HG03460 (cell line): ENCODE measurements at regions not wholly inside any gene's neighbourhood (a gene's known extent, or its start where the extent isn't known, plus 50 kb on each side); places are given as distances from the start of the nearest gene placed in this dataset.
"Not testable (repeated sequence)": the region's sequence is repeated elsewhere in the genome, so short reads cannot be mapped to it uniquely, and the experiment has no call there.

ENCODE experiments used
- ATAC-seq: cut with Tn5 transposase; IDR thresholded peaks from one replicate; pipeline ENCODE4 v1.9.1; 2021; ENCODE audit not compliant: unreplicated experiment

- ATAC-seq = no peak
Measured at GRCh38 chr2:144984038-144984437, 464.1 kb upstream of the ZEB2 start.

- no peak for ATAC-seq
Measured at GRCh38 chr2:144983107-144983506, 463.2 kb upstream of the ZEB2 start.

GRCh38 chr2:144982481-144982880 is 462.6 kb upstream of the ZEB2 start:
- no peak for ATAC-seq

GRCh38 chr2:144975881-144976280 is 456.0 kb upstream of the ZEB2 start:
- ATAC-seq = no peak

GRCh38 chr2:144972676-144973075 is 452.8 kb upstream of the ZEB2 start:
- ATAC-seq = no peak

GRCh38 chr2:144971786-144972335 is 451.9 kb upstream of the ZEB2 start:
- no peak for ATAC-seq

- ATAC-seq = not testable (repeated sequence)
Measured at GRCh38 chr2:144970410-144970809, 450.5 kb upstream of the ZEB2 start.

- ATAC-seq = not testable (repeated sequence)
Measured at GRCh38 chr2:144969564-144969963, 449.6 kb upstream of the ZEB2 start.

- no peak for ATAC-seq
Measured at GRCh38 chr2:144967961-144968360, 448.0 kb upstream of the ZEB2 start.

GRCh38 chr2:144965172-144965571 is 445.3 kb upstream of the ZEB2 start:
- no peak for ATAC-seq

GRCh38 chr2:144963031-144963430 is 443.1 kb upstream of the ZEB2 start:
- ATAC-seq = no peak

GRCh38 chr2:144959416-144959815 is 439.5 kb upstream of the ZEB2 start:
- ATAC-seq = no peak

GRCh38 chr2:144950899-144951560 is 431.1 kb upstream of the ZEB2 start:
- ATAC-seq = no peak

- no peak for ATAC-seq
Measured at GRCh38 chr2:144948205-144948855, 428.4 kb upstream of the ZEB2 start.

GRCh38 chr2:144947709-144948037 is 427.8 kb upstream of the ZEB2 start:
- no peak for ATAC-seq

- ATAC-seq = no peak
Measured at GRCh38 chr2:144946263-144946662, 426.3 kb upstream of the ZEB2 start.

GRCh38 chr2:144944546-144945220 is 424.8 kb upstream of the ZEB2 start:
- no peak for ATAC-seq

GRCh38 chr2:144943986-144944385 is 424.1 kb upstream of the ZEB2 start:
- no peak for ATAC-seq

GRCh38 chr2:144943293-144943941 is 423.5 kb upstream of the ZEB2 start:
- no peak for ATAC-seq

- ATAC-seq = no peak
Measured at GRCh38 chr2:144942516-144943256, 422.8 kb upstream of the ZEB2 start.
